Stimulated activated CD8-positive, alpha-beta memory T cell treated with anti-CD3 and anti-CD28 coated beads, Interleukin-4, amount 100 ng/mL, for 48 hours (primary cell): ENCODE measurements at regions not wholly inside any gene's neighbourhood (a gene's known extent, or its start where the extent isn't known, plus 50 kb on each side); places are given as distances from the start of the nearest gene placed in this dataset.

Source experiments
- DNase-seq: peaks from one replicate; pipeline ENCODE4 v3.0.0-alpha.2; 2020

DNA sequence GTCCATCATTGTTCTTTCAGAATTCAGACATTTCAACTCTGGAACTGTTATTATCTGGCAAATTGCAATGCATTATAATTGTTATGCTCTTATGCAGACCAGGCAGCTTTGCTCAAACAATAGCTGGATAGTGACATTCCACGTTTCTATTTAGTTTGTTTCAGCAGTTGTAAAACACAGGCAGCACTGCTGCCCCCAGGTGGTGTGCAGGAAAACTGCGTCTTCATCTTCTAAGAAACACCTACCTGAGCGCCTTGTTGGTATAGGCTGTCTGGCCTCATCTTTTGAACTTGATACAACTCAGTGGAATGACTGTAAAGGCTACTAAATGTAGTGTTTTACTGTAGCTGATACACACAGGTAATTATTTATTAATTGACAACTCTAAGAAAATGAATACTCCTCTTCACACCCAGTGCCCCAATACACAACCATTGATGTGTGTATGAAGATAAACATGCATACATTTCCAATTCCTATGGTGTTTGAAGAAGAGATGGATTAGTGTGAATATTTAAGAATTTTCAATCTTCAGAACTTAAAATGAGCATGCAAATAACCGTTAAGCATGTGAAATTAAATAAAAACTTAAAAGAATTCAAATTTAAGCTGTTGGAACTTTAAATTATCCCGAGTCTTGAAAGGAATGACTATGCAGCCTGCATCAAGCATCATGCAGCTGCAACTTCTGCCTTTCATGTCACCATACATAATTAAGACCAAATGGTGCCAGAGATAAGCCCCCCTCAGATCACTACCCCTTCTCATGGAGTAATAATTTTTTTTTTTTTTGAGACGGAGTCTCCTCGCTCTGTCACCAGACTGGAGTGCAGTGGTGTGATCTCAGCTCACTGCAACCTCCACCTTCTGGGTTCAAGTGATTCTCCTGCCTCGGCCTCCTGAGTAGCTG lies 85.6 kb downstream of the CD8B2 start:
- DNase-seq: peak; percentile 50

- no peak for DNase-seq
These were observed 86.6 kb downstream of the CD8B2 start for GRCh38 chr2:106573773-106574172.

DNA sequence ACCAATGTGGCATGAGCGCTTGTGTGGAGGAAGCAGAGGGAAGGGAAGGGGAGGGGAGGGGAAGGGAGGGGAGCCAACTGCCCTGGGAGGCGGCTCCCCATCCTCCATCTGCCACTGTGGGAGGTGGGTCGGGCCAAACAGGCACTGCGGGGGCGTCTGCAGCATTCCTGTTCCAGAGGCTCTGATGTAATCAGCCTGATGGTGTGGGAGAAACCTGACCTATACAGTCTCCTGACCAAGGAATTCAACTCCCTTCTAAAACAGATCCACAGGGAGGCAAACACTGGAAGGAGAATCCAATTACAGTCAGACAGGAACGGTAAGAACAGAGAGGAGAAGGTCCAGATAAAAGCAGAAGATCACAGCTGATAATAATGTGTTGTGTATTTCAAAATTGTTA lies 88.8 kb downstream of the CD8B2 start:
- DNase-seq: no peak

- no peak for DNase-seq
These were observed 90.1 kb downstream of the CD8B2 start for GRCh38 chr2:106577255-106577651.

- DNase-seq: no peak
These were observed 92.6 kb downstream of the CD8B2 start for GRCh38 chr2:106579750-106580197.

GRCh38 chr2:106580241-106580640 lies 93.1 kb downstream of the CD8B2 start:
- no peak for DNase-seq

DNA sequence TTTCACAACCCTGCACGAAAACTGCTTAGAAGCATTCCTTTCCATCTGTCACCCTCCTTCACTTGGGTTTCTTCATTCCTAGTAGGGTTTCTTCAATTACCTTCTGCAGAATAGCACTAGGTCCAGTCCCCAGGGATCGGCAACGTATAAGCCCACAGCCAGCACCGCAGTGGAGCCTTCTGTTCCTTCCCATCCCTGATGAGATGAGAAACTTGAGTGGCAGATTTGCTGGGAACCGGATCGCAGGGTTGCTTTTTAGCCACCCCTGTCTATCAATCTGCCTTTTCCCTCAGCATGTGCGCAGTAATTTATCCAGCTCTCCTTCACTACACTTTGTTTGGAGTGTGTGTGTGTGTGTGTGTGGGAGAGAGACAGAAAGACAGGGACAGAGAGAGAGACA lies 94.2 kb downstream of the CD8B2 start:
- DNase-seq: no peak

- DNase-seq: no peak
These were observed 94.6 kb downstream of the CD8B2 start for GRCh38 chr2:106581755-106582147.

- peak; percentile 73 for DNase-seq
These were observed 95.3 kb downstream of the CD8B2 start for GRCh38 chr2:106582148-106583143.

- DNase-seq: no peak
These were observed 97.3 kb downstream of the CD8B2 start for GRCh38 chr2:106584304-106584954.

- no peak for DNase-seq
These were observed 109.7 kb downstream of the CD8B2 start for GRCh38 chr2:106596844-106597243.

DNA sequence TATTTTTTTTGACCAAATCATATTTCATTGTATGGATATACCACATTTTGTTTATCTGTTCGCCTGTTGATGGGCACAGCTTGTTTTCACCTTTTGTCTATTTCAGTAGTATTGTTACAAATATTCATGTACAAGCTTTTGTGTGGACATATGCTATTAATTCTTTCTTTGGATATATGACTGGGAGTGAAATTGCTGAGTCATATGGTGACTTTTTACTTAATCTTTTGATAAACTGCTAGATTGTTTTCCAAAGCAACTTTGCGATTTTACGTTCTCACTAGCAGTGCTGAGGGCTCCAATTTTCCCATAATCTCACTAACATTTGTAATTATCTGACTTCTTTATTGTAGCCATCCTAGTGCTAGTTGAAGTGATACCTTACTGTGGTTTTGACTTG lies 112.4 kb downstream of the CD8B2 start:
- DNase-seq: no peak

- DNase-seq: no peak
These were observed 114.9 kb downstream of the CD8B2 start for GRCh38 chr2:106602042-106602441.

- no peak for DNase-seq
These were observed 119.5 kb downstream of the CD8B2 start for GRCh38 chr2:106606652-106607051.

DNA sequence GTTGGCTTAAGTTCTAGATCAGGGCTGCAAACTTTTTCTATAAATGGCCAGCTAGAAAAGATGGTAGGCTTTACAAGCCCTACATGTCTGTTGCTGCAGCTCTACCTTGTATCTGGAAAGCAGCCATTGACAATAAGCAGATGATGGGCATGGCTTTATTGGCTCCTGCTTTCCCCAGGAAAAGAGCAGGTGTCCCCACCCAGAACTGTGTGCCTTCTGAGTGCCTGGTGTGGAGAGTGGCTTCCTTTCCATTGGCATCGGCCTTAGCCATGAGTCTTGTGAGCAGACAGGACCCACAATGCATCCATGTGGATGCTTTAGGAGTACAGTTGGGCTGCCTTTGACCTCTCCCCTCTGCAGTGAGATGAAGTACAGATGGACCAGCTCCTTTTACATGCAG lies 120.2 kb downstream of the CD8B2 start:
- DNase-seq: no peak

DNA sequence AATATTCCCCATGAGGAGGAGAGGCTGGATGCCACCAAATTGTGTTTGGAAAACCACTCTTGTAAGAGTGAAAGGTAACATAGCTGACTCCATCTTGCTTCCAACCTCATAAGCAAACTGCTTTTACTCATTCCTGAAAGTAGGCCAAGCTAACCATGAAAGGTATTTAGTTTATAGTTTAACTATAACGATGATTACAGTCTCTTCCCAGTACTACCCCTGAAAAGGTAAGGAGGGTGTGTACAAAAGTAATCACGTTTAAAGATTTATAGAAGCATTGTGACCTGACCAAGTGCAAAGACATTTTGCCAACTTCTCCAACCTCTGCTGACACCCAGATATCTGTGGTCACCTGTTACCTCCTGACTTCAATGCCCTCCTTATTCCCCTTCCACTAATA lies 122.6 kb downstream of the CD8B2 start:
- DNase-seq: no peak

DNA sequence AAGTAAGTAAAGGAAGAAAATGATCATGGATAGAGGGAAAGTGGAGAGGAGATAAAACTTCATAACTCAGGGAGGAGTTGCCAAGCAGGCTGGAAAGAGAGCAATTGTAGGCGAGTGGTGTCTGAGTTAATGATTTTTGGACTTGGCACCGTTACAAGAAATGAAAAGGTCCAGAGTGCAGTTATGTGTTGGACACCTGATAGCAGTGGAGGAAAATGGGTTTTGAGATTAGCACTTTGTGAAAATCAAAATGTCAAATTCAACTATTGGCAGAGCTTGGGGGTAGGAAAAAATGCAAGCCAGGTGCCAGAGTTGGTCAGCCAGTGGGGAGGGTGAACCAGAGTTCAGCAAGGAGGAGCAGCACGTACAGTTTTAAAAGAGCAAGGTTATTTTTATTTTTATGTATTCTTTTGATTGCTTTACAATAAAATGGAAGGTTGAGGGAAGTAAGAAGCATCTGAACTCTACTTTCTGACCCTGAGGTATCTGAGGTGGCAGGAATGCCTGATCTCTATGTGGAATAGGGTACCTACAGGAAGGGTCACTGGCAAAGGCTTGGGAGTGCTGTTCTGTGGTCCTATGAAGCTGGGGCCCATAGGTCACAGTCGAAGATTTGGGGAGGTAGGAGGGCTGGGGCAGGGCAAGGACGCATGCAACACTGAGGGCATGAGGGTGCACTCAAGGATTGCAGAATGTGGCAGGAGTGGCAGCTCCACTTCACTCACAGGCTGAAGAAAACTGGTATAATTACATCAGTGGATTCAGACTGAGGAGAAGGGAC lies 127.5 kb downstream of the CD8B2 start:
- no peak for DNase-seq

DNA sequence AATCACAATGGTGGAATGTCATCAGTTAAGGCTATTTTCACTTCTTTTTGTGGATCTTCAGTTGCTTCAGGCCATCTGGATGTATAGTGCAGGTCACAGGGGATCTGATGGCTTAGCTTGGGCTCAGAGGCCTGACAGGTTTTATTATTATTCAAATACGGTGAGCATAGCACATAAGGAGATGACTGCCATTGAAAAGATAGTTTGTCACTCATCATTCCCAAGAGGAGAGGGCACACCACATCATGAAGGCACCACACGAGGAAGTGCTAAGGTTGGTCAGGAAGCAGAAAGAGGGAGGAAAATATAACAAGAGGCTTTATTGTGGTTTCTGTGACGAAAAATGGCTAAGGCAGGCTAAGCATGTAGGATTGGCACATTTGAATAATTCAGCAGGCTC lies 131.4 kb downstream of the CD8B2 start:
- no peak for DNase-seq

GRCh38 chr2:106623456-106623855 lies 136.3 kb downstream of the CD8B2 start:
- DNase-seq: no peak

GRCh38 chr2:106624787-106625380 lies 137.7 kb downstream of the CD8B2 start:
- no peak for DNase-seq

GRCh38 chr2:106628377-106628776 lies 141.2 kb downstream of the CD8B2 start:
- DNase-seq: no peak

GRCh38 chr2:106629981-106630380 lies 142.8 kb downstream of the CD8B2 start:
- DNase-seq: no peak
